ENCODE measurements at regions not wholly inside any gene's neighbourhood (a gene's known extent, or its start where the extent isn't known, plus 50 kb on each side); places are given as distances from the start of the nearest gene placed in this dataset.

DNA sequence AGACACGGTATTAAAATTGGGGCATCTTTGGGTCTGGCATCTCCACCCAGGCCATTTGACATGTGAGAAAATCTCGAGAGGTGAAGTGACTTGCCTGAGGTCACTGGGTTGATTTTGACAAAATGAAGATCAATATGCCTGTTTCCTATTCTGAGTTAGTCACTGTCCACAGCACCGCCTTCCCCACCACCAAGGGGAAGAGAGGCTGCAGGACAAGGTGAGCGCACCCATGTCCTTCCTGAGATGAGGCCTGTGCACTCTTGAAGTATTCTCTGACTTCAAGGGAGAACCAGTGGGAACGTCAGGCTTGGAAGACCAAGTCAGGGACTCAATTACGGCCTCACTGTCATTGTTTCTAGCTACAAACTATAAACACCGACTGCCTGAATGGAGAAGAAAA lies 49.9 kb upstream of the WSB1 start:
- no peak overlapping the region for H3K27ac ChIP-seq
- TF ChIP-seq ZFX (IDR thresholded peaks at IDR 0.05) (no peak), CTCF (conservative IDR thresholded peaks at IDR 0.05) (no peak)

Data from C4-2B (cell line).